IPS DF 4.7 (cell line): ENCODE measurements at regions not wholly inside any gene's neighbourhood (a gene's known extent, or its start where the extent isn't known, plus 50 kb on each side); places are given as distances from the start of the nearest gene placed in this dataset.
"Not testable (repeated sequence)": the region's sequence is repeated elsewhere in the genome, so short reads cannot be mapped to it uniquely, and the experiment has no call there.

Source experiments
- DNase-seq: peaks from one replicate; pipeline ENCODE4 v3.0.0-alpha.2; 2013; ENCODE audit warnings: low spot score; ENCODE audit errors: extremely low read depth

DNA sequence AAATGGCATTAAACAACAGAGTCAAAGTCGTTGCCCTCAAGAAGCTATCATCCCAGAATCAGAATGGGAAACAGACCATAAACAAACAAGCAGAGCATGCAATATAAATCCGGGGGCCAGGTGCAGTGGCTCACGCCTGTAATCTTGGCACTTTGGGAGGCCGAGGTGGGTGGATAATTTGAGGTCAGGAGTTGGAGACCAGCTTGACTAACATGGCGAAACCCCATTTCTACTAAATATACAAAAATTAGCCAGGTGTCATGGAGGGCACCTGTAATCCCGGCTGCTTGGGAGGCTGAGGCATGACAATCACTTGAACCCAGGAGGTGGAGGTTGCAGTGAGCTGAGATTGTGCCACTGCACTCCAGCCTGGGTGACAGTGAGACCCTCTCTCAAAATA lies 249.8 kb downstream of the CYRIA start:
- DNase-seq, result not testable (repeated sequence)

DNA sequence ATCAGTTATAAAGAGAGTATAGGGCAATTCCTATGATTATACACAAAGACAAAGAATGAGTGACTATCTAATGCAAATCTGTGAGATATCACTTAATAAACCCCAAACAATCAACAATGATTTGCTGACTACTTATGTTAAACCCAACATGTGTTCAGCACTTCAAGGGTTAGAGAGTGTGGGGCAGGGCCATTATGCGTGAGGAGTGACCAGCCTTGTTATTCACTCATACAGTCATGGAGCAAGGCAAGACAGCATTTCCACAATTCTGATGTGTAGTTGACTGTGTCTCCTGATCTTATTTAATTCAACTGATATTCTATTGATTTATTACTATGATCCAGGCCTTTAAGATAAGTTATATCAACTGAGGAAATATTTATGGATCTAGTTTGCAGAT lies 251.7 kb downstream of the CYRIA start:
- no peak for DNase-seq

DNA sequence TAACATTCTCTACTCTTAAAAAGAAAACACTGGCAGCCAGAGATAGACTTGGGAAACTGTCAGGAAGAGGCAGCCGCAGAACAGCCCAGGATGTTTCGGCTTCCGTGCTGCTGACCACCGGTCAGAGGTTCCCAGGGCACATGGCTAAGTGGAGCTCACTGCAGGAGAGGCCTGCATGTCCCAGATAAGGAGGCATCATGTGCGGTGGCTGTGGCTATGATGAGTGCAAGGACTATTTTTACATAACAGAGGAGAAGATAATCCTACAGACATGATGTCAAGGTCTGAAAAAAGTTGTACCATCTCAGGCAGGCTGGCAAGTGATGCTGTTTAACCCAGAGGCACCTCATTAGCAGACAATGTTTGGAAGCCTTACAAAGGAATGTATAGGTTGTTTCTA lies 252.3 kb downstream of the CYRIA start:
- DNase-seq, result no peak

DNA sequence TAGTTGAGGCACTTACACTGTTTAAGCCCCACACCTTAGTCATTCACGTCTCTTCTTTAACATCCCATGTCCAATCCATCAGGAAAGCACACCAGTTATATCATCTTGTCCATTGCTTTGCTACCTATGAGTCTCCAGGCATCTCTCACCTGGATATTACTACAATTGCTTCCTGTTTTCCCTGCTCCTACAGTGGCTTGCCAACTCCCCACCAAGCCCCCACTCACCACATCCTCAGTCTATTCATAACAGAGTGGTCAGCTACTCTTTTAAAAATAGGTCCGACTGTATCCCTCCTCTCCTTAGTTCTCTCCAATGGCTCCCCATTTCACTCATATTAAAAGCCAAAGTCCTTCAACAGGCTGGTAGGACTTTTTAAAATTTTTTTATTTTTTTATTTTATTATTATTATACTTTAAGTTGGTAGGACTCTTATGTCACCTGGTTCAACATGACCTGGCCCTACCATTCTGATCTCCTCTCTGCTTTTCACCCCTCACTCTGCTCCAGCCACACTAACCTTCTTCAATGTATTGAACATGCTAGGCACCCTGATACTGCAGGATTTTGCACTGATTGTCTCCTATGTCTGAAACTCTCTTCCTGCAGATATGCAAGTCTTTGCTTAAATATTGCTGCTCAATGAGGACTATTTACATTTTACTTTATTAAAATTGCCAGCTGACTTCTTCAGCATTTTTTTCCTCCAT lies 253.2 kb downstream of the CYRIA start:
- DNase-seq, result no peak

DNA sequence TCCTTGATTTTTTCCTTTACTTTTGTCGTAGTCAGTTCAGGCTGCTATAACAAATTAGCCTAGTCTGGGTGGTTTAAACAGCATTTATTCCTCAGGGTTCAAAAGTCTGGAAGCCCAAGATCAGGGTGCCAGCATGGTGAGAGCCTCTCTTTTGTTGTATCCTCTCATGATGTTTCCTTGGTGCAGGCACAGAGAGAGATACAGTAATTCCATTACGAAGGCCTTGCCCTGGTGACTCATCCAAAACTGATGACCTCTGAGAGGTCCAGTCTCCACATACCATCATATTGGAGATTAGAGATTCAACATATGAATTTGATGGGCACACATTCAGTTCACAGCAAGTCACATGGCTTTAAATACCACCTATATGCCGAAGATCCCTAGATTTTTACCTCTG lies 253.8 kb downstream of the CYRIA start:
- DNase-seq, result no peak

DNA sequence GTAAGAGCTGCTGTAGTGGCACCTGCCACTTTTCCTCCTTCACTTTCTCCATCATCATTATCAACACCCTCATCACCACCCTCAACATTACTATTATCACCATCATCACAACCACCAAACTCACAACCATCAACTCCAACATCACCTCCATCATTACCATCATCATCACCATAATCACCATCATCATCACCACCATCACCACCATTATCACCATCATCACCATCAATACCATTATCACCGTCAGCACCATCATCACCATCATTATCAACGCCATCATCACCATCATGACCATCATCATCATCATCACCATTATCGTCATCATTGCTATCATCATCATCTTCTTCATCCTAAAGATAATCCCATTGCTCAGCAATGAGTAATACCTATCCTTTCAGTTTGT lies 255.8 kb downstream of the CYRIA start:
- no peak for DNase-seq

DNA sequence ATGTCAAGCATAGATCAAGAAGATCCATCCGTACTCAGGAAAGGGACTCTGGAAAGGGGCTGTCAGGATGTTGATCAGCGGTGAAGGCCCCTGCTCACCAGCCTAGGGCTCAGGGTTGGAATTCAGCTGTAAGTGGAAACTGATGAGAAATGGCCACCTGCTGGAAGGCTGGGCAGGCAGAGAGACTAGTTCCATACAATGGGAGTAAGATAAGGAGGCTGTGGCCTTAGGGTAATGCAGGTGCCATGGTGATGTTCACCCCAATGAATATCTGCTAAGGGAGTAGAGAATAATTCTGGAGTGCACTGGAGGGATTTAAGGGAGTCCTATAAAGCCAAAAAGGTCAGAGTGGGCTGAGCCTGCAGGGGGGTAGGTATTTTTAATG lies 256.6 kb downstream of the CYRIA start:
- no peak for DNase-seq

DNA sequence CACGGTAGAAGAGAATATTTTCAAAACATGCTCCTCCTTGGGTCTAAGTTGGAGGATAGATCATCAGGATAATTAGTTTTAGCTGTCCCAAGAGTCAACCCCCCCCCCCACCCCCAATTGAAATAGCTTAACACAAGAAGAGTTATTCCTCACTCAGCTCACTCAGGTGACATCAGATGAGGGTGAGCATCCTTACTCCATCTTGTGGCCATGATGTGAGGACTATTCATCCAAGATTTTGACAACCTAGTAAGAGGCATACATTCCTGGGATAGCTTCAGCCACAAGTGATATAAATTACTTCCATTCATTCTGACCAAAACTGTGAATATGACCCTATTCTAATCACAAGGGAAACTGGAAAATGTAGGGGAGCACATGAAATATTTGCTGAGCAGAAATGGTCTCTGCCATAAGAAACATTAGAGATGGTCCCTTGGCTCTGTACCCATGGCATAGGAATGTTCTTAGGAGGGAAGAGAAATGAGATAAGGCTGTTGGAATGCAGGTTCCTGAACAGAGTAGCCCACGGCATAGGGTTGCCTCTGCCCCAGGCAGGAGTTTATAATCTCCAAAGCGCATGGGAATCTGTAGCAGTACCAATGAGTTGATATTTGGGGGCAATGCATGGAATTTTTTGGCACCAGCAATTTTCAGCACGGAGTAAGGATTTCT lies 257.2 kb downstream of the CYRIA start:
- no peak for DNase-seq

DNA sequence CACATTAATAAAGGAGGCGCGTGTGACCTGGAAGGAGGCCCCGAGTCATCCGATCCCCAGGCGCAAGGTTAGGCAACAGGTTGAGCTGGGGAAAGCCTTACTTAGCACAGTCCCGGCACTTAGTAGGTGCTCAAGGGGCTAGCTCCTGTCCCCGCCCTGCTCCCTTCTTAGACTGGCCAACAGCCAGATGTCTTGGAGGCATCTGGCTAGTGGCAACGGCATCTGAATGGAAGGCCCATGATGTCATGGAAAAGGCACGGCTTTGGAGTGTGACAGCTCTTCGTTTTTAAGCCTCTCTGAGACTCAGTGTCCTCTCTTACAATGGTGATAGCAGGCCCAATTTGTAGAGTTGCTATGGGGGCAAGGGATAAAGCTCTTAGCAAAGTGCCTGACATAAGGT lies 258.3 kb downstream of the CYRIA start:
- no peak for DNase-seq

DNA sequence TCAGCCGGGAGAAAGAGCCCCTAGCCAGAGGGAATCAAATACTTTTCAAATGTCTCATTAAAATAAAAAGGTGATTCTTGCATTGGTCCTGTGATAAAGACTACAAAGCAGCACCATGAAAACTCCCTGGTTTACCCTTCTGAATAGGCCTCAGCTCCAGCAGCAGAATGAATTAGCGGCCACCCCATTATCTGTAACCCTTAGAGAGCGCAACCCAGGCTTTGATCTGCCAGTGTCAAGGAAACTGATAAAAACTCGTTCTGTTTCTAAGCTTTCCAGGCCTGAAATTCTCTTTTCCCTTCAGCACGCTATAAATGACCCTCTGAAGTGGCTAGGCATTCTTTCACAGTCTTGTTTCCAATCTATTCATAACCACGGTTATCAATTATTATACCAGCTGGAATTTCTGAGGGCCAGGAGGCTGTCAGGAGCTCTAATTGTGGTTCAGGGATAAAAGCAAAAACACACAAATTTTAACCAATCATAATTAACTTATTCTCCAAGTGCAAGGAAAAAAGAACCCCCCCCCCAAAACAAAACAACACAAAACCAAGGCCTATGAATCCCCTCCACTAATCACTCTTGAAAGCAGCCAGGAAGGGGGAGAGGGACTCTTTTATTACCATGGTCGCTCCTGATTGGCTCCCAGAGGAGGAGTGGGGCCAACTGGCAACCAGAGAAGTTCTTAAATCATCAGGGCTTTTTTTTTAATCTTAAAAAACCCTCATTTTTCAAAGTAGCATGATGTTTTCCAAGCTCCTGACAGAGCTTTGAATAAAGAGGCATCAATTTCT lies 258.9 kb downstream of the CYRIA start:
- DNase-seq, result no peak

DNA sequence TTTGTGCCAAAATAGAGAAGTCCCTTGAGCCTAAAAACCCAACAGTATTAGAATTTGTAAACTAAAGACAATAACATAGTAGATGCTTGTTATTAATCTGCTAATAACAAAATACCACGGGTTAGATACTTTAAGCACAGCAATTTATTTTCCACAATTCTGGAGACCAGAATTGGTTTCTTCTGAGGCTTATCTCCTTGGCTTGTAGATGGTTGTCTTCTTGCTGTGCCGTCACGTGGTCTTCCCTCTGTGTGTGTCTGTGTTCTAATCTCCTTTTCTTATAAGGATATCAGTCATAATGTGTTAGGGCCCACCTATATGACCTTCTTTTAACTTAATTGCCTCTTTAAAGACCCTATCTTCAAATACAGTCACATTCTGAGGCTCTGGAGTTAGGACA lies 260.1 kb downstream of the CYRIA start:
- DNase-seq, result no peak

DNA sequence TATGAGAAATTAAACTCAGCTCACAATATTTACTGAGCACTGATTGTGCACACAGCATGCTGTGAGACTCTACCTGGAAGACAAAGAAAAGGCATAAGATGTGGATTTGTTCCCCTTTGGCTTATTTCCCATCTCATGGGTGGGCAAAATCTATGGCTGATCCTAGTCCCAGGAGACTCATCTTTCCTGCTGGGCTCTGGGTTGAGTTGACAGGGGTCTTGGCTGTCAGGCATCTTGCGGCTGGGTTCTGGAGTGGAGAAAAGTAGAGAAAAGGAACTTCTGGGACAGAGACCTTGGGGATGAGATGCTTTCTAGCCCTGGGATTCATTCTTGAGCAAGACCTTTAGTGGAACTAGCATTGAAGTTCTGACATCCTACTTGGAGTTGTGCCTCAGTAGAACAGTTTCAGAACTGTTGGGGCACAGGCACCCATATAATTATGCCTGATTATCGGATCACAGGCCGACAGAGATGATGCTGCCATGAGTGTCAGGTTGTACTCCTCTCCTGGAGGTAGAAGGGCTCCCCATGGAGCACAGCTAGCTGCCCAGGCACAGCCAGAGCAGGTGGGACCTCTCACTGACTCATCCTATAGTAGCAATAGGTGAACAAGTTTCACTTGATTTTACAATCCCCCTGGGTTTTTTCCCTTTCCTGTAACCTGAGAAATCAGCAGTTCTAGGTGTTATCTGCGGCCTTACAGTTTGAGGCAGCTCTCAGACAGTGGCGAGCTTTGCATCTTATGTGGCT lies 260.9 kb downstream of the CYRIA start:
- no peak for DNase-seq

DNA sequence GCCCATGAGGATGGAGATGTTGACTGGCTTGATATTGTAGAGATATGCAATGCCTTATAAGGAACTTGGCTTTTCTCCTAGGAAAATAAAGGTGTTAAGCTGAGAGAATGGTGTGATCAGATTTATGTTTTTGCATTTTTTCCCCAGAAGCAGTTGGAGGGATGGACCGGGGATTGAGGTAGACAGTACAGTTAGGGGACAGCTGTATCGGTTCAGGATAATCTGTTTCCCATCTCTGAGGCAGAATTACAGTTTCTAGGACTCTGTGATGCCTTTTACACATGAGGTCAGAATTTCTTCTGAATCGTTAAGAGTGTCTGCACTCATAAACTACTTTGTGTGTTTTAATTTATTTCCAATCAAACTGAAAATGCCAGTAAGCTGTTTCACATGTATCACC lies 261.5 kb downstream of the CYRIA start:
- no peak for DNase-seq

DNA sequence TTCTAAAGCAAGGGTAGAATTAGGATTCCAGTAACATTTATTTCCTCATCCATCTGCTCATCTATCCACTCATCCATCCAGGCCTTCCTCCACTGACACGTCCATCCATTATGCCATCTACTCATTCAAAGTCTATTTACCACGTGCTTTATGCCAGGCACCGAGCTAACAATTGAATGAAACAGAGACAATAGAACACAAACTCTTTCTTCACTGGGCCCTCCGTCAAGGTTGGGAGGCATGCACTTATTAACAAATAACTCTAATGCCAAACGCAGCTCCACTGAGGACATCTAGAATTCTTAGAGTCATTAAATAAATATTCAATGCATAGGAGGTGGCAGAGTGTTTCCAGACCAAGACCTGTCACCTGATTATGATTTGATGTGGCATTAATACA lies 262.7 kb downstream of the CYRIA start:
- DNase-seq, result no peak

DNA sequence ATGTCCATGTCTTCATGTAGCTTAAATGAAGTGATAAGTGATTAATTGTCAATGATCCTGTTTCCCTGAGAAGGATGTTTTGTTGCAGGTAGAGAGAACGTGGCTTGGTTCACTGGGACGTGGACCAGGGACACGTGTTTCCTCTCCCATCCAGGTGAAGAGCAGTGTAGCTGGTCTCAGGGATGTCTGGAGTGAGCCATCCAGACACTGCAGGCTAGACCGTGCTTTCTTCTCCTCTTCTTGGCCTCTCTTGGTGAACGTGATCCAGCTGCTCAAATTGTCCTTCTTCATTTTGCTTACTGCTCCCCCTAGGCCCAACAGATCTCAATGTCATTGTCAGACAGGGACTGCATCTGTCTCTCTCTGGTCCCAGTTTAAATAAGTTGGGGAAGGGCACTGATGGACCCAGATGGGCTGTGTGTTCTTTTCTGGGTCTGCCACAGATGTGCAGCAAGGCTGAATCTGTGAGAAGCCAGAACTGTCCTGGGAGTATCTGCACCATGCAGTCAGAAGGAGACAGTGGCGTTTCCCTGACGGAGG lies 263.8 kb downstream of the CYRIA start:
- no peak for DNase-seq

DNA sequence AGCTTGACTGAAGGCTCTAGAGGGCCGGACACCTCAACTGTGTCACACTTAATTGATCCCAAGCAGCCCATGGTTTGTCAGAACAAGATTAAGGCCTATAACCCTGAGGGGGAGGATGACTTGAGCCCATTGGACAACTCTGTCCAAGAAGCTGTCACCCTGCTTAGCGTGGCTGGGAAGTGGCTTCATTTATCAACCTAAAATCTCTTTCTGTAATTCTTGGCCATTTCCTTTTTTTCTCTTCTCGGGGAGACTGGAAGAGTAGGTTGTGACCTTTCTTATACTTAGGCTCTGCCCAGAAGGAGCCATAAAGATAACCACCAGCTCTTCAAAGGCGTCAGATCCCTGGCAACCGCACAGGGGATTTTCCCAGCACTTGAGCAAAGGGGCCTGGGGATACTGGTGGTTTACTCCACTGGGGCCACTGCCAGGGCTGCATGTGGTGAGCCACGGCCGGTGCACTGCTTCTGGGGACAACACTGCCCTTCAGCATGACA lies 265.5 kb downstream of the CYRIA start:
- DNase-seq, result no peak

DNA sequence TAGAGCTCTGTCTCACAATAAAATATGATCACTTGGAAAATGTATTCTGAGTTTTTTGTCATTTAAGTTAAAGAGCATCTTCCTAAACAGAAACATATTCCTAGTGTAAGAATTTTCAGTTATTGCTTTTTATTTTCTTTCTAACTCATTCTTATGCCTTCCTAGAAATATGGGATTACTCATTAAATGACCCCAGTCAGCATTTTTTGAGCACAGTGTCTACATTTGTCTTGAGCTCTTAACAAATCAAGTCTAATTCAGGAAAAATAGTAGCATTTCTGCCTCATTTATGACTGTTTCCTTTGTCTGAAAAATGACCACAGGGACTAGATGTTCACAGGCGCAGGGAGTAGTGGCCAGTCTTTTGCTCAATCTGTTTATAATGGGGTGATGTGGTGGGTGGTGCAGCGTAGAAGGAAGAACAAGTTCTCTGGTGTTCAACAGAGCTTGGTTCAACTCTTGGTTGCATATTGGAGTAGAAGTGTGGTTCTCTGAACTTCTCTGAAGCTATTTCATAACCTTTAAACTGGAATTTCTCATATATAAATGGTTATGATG lies 267.1 kb downstream of the CYRIA start:
- no peak for DNase-seq

DNA sequence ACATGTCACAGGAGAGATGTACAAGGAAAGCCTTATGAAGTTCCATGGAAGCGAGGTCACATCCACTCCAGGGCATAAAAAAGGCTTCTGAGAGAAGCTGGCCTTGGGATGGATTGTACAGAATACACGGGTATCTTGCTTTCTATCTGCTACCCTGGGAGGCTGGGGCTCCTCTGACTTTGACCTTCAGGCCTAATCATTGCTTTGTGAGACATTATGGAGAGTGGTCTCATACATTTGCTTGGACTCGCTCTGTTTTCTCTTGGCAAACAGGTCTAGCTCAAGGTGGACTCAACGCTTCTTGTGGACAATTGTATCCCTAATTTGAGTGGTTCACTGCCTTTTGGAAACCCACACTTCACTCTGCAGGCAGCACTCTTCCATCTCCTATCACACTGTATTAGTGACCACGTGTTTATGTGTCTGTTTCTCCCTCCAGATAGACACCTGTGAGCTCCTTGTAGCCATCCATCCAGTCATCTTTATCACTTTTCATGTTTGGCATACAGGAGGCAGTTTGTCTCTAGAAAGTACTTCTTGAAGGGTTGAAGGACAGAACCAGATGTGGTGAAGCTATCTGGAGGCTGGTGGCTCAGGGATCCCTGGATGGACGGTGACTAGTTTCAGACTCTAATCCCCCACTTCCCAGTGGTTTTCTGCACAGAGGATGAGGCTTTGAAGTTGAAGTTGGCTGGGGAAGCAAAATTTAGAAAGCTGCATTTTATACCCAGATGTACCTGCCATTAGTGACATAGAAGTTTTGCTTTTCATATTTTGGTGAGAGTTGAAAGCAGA lies 267.8 kb downstream of the CYRIA start:
- DNase-seq, result no peak

DNA sequence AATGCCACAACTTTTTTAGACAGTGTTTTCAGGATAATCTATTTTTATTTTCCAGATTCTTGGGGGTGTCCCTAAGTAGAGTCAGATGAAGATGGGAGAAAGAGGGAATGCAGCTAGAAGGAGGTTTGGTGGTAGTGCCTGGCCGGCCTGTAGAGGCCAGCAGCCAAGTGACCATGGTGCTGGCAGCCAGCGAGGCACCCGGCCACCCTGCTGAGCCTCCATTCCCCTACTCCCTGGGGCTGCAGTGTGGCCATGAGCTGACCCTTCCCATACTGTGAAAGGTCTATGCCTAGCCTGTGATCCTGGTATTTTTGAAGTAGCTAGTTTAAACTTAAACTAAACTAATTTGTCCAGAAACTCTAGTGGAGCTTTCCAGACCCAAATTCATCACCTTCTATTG lies 268.6 kb downstream of the CYRIA start:
- no peak for DNase-seq

DNA sequence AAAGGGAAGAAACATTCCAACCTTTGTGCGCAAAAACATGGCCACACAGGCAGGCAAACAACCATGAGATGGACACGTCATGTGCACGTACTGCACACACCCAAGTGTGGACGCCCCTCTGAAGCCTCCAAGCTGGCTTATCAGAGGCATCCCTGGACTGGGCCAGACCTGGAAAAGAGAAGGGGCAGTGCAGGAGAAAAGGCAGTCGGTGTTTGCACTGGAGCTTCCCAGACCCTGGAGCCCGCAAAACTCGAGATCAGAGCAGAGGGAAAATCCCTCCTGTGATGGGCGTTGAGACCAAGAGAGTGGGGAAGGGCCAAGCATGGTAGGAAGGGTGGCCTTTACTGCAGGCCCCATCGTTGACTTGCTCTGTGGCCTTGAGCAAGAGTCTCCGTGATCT lies 269.5 kb downstream of the CYRIA start:
- DNase-seq, result no peak
